ENCODE measurements at regions not wholly inside any gene's neighbourhood (a gene's known extent, or its start where the extent isn't known, plus 50 kb on each side); places are given as distances from the start of the nearest gene placed in this dataset.

GRCh38 chr13:75936791-75937190 is 300.7 kb downstream of the LMO7 start:
- no peak for DNase-seq (ENCODE audit: low read depth)
- TF ChIP-seq, protein P1, sequence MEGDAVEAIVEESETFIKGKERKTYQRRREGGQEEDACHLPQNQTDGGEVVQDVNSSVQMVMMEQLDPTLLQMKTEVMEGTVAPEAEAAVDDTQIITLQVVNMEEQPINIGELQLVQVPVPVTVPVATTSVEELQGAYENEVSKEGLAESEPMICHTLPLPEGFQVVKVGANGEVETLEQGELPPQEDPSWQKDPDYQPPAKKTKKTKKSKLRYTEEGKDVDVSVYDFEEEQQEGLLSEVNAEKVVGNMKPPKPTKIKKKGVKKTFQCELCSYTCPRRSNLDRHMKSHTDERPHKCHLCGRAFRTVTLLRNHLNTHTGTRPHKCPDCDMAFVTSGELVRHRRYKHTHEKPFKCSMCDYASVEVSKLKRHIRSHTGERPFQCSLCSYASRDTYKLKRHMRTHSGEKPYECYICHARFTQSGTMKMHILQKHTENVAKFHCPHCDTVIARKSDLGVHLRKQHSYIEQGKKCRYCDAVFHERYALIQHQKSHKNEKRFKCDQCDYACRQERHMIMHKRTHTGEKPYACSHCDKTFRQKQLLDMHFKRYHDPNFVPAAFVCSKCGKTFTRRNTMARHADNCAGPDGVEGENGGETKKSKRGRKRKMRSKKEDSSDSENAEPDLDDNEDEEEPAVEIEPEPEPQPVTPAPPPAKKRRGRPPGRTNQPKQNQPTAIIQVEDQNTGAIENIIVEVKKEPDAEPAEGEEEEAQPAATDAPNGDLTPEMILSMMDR (IDR thresholded peaks at IDR 0.05; ENCODE audit: insufficient read depth, low read length, poor library complexity, severe bottlenecking), result no peak
- Histone ChIP-seq H3K27me3 (ENCODE audit: control insufficient read depth, insufficient read depth, low read length) (no peaks in the 10 kb centered on the region), H3K36me3 (ENCODE audit: control insufficient read depth, insufficient read depth, low read length) (no peaks in the 10 kb centered on the region), H3K4me3 (ENCODE audit: low read depth, low read length) (no peak overlapping the region)

GRCh38 chr13:75935805-75936204 is 299.7 kb downstream of the LMO7 start:
- Histone ChIP-seq H3K4me3 (ENCODE audit: low read depth, low read length) (no peak overlapping the region), H3K27me3 (ENCODE audit: control insufficient read depth, insufficient read depth, low read length) (no peaks in the 10 kb centered on the region), H3K36me3 (ENCODE audit: control insufficient read depth, insufficient read depth, low read length) (no peaks in the 10 kb centered on the region)
- TF ChIP-seq, protein P1 (IDR thresholded peaks at IDR 0.05; ENCODE audit: insufficient read depth, low read length, poor library complexity, severe bottlenecking), result no peak
- DNase-seq (ENCODE audit: low read depth), result no peak

GRCh38 chr13:75934889-75935288 is 298.8 kb downstream of the LMO7 start:
- Histone ChIP-seq H3K36me3 (ENCODE audit: control insufficient read depth, insufficient read depth, low read length) (no peaks in the 10 kb centered on the region), H3K4me3 (ENCODE audit: low read depth, low read length) (no peak overlapping the region), H3K27me3 (ENCODE audit: control insufficient read depth, insufficient read depth, low read length) (no peaks in the 10 kb centered on the region)
- no peak for DNase-seq (ENCODE audit: low read depth)
- TF ChIP-seq, protein P1 (IDR thresholded peaks at IDR 0.05; ENCODE audit: insufficient read depth, low read length, poor library complexity, severe bottlenecking), result no peak

GRCh38 chr13:75932636-75933035 is 296.5 kb downstream of the LMO7 start:
- TF ChIP-seq, protein P1 (IDR thresholded peaks at IDR 0.05; ENCODE audit: insufficient read depth, low read length, poor library complexity, severe bottlenecking), result no peak
- Histone ChIP-seq H3K36me3 (ENCODE audit: control insufficient read depth, insufficient read depth, low read length) (no peaks in the 10 kb centered on the region), H3K27me3 (ENCODE audit: control insufficient read depth, insufficient read depth, low read length) (no peaks in the 10 kb centered on the region), H3K4me3 (ENCODE audit: low read depth, low read length) (no peak overlapping the region)
- no peak for DNase-seq (ENCODE audit: low read depth)

DNA sequence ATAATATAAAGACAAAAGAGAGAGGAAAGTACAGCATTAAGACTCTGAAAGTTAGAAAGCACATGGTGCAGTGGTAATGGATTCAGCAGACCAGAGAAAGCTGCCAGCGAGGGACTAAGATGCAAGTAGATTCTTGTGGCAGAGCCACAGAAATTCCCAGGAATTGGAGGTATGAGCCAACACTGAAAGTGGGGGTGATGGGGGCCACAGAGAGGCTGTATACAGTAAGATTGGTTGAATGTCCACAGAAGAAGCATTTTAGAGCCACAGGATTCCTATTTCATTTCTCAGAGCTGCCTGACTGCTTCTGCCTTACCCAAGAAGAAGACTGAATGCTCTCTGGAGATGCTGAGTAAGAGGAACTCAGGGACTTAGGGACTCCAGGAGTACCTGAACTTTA is 295.0 kb downstream of the LMO7 start:
- DNase-seq (ENCODE audit: low read depth), result no peak
- no peaks in the 10 kb centered on the region for H3K27me3 ChIP-seq (ENCODE audit: control insufficient read depth, insufficient read depth, low read length)
- H3K36me3 ChIP-seq (ENCODE audit: control insufficient read depth, insufficient read depth, low read length), result no peaks in the 10 kb centered on the region
- H3K4me3 ChIP-seq (ENCODE audit: low read depth, low read length), result no peak overlapping the region
- TF ChIP-seq, protein P1 (IDR thresholded peaks at IDR 0.05; ENCODE audit: insufficient read depth, low read length, poor library complexity, severe bottlenecking), result no peak

GRCh38 chr13:75929076-75929475 is 292.9 kb downstream of the LMO7 start:
- DNase-seq (ENCODE audit: low read depth), result no peak
- H3K36me3 ChIP-seq (ENCODE audit: control insufficient read depth, insufficient read depth, low read length), result no peaks in the 10 kb centered on the region
- TF ChIP-seq, protein P1 (IDR thresholded peaks at IDR 0.05; ENCODE audit: insufficient read depth, low read length, poor library complexity, severe bottlenecking), result no peak

More at GRCh38 chr13:75929076-75929475, 292.9 kb downstream of the LMO7 start:
- H3K4me3 ChIP-seq (ENCODE audit: low read depth, low read length), result no peak overlapping the region
- no peaks in the 10 kb centered on the region for H3K27me3 ChIP-seq (ENCODE audit: control insufficient read depth, insufficient read depth, low read length)

Measured in kidney epithelial cell (primary cell).